Astrocyte of the cerebellum (primary cell): ENCODE measurements at regions not wholly inside any gene's neighbourhood (a gene's known extent, or its start where the extent isn't known, plus 50 kb on each side); places are given as distances from the start of the nearest gene placed in this dataset.
"Not testable (repeated sequence)": the region's sequence is repeated elsewhere in the genome, so short reads cannot be mapped to it uniquely, and the experiment has no call there.

Source experiments
- DNase-seq: peaks from one replicate; pipeline ENCODE4 v3.0.0-alpha.2; 2011; ENCODE audit warnings: low read depth
- H3K4me3 ChIP-seq: 2 replicates; pipeline ENCODE4 v1.5.1; 2011; ENCODE audit warnings: mild to moderate bottlenecking, low read depth, low read length, moderate library complexity
- in situ Hi-C: cut with HindIII; loops from 2 replicates; pipeline ENCODE4 v1.10.0; 2017; ENCODE audit warnings: low sequenced_read_pairs
- TF ChIP-seq, protein P1 (sequence below): IDR thresholded peaks from 2 replicates; pipeline ENCODE4 v1.5.1; 2012; ENCODE audit warnings: low read length, low read depth, moderate library complexity, mild to moderate bottlenecking; ENCODE audit errors: missing control alignments

DNA sequence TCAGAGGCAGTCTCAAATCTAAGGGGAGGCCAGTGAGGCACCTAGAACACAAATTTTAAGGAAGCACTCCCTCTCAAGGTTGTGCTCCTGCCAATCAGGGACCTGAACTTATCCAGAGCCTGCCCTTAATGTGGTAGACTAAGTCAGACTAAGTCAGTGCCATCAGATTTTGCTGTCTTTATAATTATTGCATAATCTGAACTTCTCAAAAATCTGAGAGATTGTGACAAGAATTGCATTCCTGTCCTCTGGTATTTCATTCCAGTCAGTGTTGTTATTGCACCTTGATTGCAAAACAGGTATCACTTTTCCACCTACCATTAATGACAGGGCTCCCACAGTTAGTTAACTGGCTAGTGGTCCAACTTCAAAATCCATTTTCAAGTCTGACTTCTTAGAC is 197.1 kb upstream of the HCN1 start:
- TF ChIP-seq, protein P1, sequence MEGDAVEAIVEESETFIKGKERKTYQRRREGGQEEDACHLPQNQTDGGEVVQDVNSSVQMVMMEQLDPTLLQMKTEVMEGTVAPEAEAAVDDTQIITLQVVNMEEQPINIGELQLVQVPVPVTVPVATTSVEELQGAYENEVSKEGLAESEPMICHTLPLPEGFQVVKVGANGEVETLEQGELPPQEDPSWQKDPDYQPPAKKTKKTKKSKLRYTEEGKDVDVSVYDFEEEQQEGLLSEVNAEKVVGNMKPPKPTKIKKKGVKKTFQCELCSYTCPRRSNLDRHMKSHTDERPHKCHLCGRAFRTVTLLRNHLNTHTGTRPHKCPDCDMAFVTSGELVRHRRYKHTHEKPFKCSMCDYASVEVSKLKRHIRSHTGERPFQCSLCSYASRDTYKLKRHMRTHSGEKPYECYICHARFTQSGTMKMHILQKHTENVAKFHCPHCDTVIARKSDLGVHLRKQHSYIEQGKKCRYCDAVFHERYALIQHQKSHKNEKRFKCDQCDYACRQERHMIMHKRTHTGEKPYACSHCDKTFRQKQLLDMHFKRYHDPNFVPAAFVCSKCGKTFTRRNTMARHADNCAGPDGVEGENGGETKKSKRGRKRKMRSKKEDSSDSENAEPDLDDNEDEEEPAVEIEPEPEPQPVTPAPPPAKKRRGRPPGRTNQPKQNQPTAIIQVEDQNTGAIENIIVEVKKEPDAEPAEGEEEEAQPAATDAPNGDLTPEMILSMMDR: no peak
- in situ Hi-C loops: no loop called here
- no peak for DNase-seq
- no peak overlapping the region for H3K4me3 ChIP-seq

DNA sequence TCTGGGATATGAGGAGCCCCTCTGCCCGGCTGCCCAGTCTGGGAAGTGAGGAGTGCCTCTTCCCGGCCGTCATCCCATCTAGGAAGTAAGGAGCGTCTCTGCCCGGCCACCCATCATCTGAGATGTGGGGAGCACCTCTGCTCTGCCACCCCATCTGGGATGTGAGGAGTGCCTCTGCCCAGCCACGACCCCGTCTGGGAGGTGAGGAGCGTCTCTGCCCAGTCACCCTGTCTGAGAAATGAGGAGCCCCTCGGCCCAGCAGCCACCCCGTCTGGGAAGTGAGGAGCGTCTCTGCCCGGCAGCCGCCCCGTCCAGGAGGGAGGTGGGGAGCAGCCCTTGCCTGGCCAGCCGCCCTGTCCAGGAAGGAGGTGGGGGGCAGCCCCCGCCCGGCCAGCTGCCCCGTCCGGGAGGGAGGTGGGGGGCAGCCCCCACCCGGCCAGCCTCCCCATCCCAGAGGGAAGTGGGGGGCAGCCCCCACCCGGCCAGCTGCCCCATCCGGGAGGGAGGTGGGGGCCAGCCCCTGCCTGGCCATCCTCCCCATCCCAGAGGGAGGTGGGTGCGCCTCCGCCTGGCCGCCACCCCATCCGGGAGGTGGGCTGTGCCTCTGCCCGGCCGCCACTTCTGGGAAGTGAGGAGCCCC is 194.4 kb upstream of the HCN1 start:
- H3K4me3 ChIP-seq, in situ Hi-C loops, DNase-seq: not testable (repeated sequence)

DNA sequence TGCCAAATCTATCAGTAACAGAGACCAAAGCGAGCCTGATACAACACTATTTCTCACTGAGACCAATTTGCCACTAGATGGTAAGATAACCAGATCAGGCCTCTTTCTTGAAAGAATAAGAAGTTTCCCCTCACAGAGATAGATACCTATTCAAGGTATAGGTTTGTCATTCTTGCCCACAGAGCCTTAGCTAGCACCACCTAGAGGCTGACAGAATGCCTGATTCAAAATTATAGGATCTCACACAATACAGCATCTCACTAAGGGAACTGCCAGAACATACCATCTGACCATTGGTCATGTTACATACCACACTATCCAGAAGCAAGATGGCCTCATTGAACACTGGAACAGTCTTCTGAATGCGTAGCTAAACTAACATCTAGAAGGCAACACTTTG is 166.6 kb upstream of the HCN1 start:
- no peak for DNase-seq
- TF ChIP-seq, protein P1: no peak
- in situ Hi-C loops: no loop called here
- H3K4me3 ChIP-seq: no peak overlapping the region

DNA sequence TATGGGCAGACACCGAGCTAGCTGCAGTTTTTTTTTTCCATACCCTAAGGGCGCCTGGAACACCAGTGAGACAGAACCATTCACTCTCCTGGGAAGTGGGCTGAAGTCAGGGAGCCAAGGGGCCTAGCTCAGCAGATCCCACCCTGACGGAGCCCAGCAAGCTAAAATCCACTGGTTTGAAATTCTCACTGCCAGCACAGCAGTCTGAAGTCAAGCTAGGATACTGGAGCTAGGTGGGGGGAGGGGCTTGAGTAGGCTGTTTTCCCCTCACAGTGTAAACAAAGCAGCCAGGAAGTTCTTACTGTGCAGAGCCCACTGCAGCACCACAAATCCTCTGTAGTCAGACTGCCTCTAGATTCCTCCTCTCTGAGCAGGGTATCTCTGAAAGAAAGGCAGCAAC is 151.7 kb upstream of the HCN1 start:
- TF ChIP-seq, protein P1: no peak
- H3K4me3 ChIP-seq: no peak overlapping the region
- DNase-seq: no peak
- in situ Hi-C loops: no loop called here

DNA sequence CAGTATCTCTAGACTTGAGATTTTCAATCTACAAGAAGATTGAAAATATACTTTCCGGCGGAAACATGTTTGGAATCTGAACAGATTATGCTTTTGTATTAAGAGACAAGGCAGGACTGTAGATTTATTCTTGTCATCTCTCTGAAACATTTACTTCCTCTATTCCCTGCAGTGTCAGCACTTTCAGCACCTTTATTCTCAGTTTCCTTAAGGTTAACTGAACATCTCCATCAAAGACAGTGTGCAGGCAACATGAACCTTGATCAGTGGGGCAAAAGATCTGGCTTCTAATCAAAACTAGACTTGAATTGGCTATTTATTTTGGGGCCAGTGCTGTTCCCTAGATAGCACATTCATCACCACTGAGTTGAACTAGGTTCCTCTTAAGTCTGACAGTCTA is 129.9 kb upstream of the HCN1 start:
- no peak for DNase-seq
- TF ChIP-seq, protein P1: no peak
- in situ Hi-C loops: no loop called here
- H3K4me3 ChIP-seq: no peak overlapping the region

DNA sequence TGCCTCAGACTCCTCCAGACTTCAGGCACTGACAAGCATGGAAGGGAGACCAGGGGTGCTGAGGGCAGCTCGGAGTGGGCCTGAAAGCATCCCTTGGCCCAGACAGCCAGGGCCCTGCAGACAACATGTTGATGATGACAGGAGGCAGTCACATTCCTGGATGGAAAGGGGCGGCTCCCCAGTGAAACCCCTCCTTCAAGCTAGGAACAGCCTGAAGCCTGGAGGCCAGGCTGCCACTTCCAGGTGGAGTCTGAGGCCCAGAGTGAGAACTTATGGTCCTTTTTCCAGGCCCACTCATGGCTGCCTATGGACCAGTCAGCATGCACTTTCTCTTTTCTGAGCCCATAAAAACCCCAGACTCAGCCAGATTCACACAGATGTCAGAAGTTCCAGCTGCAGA is 104.2 kb upstream of the HCN1 start:
- no peak for DNase-seq
- in situ Hi-C loops: no loop called here
- H3K4me3 ChIP-seq: no peak overlapping the region
- TF ChIP-seq, protein P1: no peak

DNA sequence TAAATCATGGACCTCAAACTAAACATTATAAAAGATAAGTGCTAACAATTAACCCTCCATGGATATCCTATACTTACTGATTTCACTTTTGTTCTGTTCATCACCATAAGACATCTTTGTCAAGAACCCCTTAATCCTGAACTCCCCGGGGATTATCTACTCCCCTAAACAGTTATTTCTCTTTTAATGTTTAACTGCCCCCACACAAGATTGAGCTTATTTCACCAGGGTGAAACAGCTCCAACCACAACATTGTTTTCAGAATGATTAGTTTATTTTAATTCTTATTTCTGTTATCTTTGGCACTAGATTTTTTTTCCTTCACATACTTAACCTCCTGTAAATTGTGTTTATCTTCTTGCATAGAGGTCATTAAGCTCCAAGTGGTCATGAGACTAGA is 103.2 kb upstream of the HCN1 start:
- TF ChIP-seq, protein P1: no peak
- H3K4me3 ChIP-seq: no peak overlapping the region
- DNase-seq: no peak
- in situ Hi-C loops: no loop called here
